ENCODE measurements at regions not wholly inside any gene's neighbourhood (a gene's known extent, or its start where the extent isn't known, plus 50 kb on each side); places are given as distances from the start of the nearest gene placed in this dataset.
"Not testable (repeated sequence)": the region's sequence is repeated elsewhere in the genome, so short reads cannot be mapped to it uniquely, and the experiment has no call there.

- DNase-seq = no peak
These were observed 97.6 kb downstream of the ANAPC4 start for GRCh38 chr4:25474690-25475089.

GRCh38 chr4:25477221-25477620 lies 100.2 kb downstream of the ANAPC4 start:
- DNase-seq = no peak

- DNase-seq = no peak
These were observed 104.6 kb downstream of the ANAPC4 start for GRCh38 chr4:25481648-25482047.

- DNase-seq = no peak
These were observed 107.2 kb downstream of the ANAPC4 start for GRCh38 chr4:25484243-25484721.

- DNase-seq = no peak
These were observed 108.0 kb downstream of the ANAPC4 start for GRCh38 chr4:25485104-25485503.

- peak in 1 of 5 experiments; percentile 7 for DNase-seq
These were observed 109.1 kb downstream of the ANAPC4 start for GRCh38 chr4:25486171-25486570.

- DNase-seq = no peak
These were observed 110.1 kb downstream of the ANAPC4 start for GRCh38 chr4:25487155-25487554.

GRCh38 chr4:25489253-25489797 lies 112.3 kb downstream of the ANAPC4 start:
- no peak for DNase-seq

GRCh38 chr4:25493466-25493865 lies 116.4 kb downstream of the ANAPC4 start:
- DNase-seq = no peak

- no peak for DNase-seq
These were observed 117.1 kb downstream of the ANAPC4 start for GRCh38 chr4:25494166-25494565.

GRCh38 chr4:25500626-25501316 lies 123.7 kb downstream of the ANAPC4 start:
- no peak for DNase-seq

- DNase-seq = no peak
These were observed 125.1 kb downstream of the ANAPC4 start for GRCh38 chr4:25502115-25502514.

- DNase-seq = no peak
These were observed 126.7 kb downstream of the ANAPC4 start for GRCh38 chr4:25503779-25504178.

- no peak for DNase-seq
These were observed 128.0 kb downstream of the ANAPC4 start for GRCh38 chr4:25504932-25505636.

- DNase-seq = no peak
These were observed 128.6 kb downstream of the ANAPC4 start for GRCh38 chr4:25505637-25505991.

GRCh38 chr4:25506032-25506571 lies 129.0 kb downstream of the ANAPC4 start:
- DNase-seq = no peak

GRCh38 chr4:25509646-25510045 lies 132.6 kb downstream of the ANAPC4 start:
- no peak for DNase-seq

- not testable (repeated sequence) for DNase-seq
These were observed 134.8 kb downstream of the ANAPC4 start for GRCh38 chr4:25511823-25512222.

- no peak for DNase-seq
These were observed 136.8 kb downstream of the ANAPC4 start for GRCh38 chr4:25513814-25514213.

- no peak for DNase-seq
These were observed 132.2 kb upstream of the SLC34A2 start for GRCh38 chr4:25523405-25523804.

GRCh38 chr4:25524663-25525062 lies 131.0 kb upstream of the SLC34A2 start:
- no peak for DNase-seq

GRCh38 chr4:25525896-25526295 lies 129.8 kb upstream of the SLC34A2 start:
- DNase-seq = no peak

GRCh38 chr4:25527034-25527433 lies 128.6 kb upstream of the SLC34A2 start:
- DNase-seq = no peak

GRCh38 chr4:25528391-25528790 lies 127.3 kb upstream of the SLC34A2 start:
- no peak for DNase-seq

Measured in T-helper 2 cell (primary cell).